GM18511 (cell line): ENCODE measurements at regions not wholly inside any gene's neighbourhood (a gene's known extent, or its start where the extent isn't known, plus 50 kb on each side); places are given as distances from the start of the nearest gene placed in this dataset.

Source experiments
- ATAC-seq: cut with Tn5 transposase; IDR thresholded peaks from one replicate; pipeline ENCODE4 v1.9.1; 2021; ENCODE audit warnings: mild to moderate bottlenecking, moderate library complexity; ENCODE audit not compliant: unreplicated experiment

DNA sequence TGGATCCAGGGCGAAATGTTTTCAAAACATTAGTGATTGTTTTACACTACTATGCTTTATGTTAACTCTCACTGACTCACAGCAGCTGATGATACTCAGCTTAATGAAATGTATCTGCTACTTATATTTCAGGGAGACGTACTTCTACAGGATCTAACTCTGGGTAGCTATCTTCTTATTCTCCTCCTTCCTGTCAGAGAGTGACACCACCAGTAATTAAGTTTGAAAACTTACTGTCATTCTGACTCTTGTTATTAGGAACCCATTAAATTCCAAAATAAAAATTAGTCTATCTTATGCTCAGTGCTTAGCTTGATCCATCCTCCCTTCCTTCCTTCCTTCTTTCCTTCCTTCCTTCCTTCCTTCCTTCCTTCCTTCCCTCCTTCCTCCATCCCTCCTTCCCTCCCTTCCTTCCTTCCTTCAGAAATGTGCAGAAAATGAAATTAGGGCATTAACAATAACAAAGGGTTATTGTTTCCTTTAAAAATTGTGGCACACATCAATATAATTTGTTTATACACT lies 441.1 kb downstream of the MEIS1 start:
- no peak for ATAC-seq

DNA sequence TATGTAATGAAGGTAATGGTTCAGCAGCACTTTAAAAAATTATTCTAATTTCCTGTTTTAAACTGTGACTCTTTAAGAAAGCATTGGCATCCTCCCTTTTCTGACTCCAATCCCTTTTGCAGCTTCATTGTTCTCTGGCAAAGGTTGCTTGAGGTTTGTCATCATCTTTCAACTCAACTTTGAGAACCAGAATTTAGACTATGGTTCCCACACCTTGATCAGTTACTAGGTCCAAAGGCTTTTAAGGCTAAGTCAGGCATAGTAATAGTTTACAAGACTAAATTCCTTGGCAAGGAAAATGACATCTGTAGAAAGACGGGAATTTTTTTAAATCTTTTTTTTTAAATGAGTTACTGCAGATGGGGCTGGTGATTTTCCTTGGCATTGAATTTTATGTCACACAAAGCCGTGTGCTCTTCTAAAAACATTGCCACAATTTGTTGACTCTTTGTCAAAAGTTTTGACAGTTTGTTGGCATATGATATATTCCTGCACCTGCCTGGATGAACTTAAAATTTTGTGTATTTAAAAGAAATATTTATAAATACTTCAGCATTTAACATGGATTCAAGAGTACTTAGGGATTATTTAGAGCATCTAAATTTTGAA lies 451.0 kb downstream of the MEIS1 start:
- no peak for ATAC-seq

DNA sequence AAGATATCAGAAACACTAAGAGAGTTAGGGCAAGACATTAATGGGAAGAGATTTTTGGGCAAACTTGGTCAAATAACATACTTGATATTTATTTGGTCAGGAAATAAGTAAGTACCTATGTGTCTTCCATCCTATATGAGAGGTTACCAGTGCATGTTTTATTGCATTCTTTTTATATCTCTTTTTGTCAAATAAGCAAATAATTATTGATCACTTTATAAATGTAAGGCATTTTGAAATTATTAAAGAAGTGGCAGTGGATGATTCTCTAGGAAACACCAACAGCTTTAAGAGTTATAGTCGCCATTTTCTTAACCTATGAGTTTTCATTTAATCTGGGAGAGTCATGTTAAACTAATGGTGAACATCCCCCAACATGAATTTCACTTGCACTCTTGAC lies 453.3 kb downstream of the MEIS1 start:
- no peak for ATAC-seq

DNA sequence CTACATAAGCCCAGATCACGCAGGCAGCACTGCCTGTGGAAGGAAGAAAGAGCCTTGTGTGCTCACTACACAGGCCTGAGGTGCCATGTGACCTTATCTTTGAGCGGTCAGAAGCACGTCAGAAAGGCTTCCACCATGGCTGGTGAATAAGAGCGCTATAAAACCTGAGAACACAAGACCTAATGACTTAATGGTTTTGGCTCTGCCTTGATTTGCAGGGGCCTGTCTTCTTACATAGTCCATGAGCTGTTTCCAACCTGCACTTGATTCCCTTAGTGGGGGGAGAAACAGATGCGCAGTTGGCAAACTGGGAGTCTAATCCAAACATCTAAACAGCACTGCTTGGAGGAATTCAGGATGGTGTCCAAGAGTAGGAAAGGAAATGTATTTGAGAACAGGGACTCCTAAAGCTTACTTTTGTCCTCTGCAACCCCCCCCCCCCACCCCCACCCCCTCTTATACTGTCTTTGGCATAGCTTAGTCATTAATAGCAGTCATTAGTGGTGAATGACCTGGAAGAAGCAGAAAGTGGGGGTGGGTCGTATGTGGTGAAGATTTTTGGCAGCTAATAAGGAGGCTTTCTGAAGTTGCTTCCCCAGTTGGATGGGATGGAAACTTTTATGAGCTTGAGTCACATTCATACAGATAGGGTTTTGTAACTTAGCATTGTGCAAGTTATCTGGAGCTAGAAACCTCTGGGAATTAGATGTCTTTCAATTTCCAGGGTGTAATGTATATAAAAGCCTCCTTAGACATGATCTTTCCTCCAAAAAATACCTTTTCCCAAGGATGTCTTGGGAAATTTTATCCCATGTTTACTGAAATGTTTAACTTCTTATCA lies 454.1 kb downstream of the MEIS1 start:
- no peak for ATAC-seq

DNA sequence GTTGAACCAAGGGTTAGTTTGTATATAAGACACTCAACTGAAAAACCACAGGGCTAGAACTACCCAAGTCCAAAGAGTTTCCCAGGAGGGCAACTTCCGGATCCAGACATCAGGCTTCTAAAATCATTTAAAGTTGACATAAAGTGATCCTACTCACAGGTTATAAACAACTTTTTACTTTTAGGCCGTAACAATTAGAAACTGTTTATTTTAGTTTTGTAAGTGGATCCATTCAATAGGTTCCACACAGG lies 454.6 kb downstream of the MEIS1 start:
- ATAC-seq, result no peak

DNA sequence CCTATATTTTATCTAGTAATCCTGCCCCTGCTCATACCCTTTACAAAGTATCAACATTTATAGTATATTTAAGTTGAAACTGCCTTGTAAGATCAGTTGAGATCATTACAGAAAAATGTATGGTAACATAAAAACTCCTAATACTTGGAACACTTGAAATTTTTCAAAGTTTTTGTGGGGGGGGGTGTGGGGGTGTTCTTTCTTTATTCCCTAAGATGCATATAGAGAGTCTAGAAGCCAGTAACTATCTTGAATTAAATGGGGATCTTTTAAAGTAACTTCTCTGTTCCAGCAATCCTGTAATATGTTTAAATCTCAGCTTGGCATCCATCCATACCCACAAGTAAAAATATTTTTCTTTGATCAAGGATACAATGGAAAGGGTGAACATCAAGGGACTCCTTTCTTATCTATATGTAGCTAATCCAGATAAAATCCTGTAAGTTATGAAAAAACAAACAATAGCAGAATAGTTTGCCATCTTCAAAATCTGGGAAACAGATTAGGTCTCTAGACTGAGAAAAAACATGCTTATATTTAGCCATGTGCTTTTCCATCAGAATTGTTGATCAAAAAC lies 455.3 kb downstream of the MEIS1 start:
- no peak for ATAC-seq

DNA sequence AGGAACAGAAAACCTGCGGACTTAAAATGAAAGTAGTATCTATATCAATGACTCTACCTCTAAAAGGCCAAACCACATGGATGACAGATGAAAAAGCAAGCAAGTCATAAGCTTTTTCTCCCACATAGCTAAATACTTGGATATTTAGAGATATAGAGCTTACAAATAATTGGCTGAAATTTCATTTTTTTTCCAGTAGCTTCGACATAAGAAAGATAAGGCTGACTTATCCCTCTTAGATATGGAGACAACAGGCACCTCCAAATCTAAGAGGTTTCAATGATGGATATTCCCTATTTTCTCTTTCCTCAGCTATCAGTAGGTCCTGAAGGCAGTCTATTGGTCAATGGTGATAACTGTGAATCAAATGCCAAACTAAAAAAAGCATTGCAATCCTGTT lies 460.3 kb downstream of the MEIS1 start:
- ATAC-seq, result no peak

DNA sequence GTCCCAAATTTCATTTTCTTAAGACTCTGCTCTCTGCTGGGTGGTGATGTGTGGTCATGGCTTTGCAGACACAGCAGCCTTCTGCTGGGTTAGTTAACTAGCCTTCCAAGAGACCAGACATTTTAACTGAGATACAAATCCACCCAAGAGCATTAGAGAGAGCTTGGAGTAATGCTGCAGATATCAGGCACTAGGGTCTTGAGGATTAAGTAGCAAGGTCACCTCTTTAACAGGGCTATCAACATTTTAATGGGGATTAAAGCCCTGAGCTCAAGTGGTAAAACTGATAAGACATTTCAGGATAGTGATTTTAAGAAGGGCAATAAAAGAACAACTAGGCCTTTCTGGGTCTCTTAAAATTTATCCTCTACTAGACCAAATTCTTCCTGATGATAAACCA lies 461.2 kb downstream of the MEIS1 start:
- no peak for ATAC-seq

DNA sequence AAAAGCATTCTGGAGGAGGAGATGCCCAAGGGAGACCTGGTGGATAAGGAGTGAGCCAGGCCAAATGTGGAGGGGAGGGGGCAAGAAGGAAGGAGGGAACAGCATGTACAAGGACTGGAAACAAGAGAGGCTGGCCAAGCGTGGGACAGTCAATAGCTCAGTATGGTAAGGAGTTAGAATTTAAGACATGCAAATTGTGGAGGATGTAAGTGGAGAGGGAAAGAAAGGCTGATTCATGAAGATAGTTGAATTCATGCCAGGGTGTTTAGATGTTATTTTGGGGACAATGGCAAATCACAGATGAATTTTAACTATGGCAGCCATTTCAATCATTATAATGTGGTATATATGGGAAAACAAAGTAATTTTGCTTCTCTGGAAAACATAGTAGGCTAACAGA lies 462.3 kb downstream of the MEIS1 start:
- ATAC-seq, result no peak

DNA sequence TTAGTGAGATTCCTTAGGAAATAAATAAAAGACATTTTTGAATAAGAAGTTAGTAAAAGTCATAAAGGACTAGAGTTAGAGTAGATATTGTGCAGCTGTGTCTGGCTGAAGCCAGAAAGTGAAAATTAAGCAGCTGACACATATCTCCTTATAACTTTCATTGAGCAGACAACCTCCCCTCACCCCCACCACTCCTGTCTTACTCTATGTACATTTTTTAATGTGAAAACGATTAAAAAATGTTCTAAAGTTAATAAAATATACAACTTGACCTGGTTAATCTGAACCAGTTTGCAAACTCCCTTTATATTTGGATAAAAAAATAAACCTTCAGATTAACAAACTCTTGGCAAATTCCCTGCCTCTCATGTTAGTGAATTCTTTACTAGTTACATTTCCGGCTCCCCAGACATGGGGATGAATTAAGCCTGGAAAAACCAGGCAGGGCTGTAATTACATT lies 462.8 kb downstream of the MEIS1 start:
- no peak for ATAC-seq

DNA sequence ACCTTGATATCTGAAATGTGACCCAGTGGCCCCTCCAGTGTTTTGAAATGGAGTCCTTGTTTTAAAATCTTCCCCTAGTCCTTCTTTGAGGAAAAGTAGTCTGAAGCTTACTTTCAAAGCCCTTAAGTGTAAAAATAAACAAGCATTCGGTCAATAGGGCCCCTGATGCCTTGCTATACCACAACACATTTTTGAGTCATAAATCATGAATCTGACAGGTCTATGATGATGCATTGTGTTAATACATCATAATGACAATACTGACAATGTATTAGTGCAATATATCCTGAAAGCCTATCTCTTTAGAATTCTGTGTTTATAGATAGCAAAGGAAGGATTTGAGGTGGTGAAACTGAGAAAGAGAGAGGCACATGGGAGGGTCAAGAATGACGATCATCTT lies 464.2 kb downstream of the MEIS1 start:
- ATAC-seq, result no peak

DNA sequence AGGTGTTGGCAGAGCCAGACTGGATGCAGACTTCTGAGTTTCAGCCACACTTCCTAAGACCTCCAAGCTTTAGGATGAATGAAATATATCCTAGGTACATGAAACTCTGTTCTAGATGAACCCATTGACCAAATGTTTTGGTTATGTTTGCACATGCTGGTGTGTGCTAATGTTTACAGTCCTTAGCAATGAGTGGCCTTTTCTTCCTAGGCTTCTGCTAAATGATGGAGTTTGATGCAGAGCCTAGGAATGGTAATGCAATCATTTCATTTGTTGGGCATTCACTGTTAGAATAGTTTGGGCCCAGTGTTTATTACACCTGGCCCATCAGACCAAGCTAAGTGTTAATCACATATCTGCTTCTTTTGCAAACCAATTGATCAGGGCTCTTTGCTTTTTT lies 464.7 kb downstream of the MEIS1 start:
- no peak for ATAC-seq

DNA sequence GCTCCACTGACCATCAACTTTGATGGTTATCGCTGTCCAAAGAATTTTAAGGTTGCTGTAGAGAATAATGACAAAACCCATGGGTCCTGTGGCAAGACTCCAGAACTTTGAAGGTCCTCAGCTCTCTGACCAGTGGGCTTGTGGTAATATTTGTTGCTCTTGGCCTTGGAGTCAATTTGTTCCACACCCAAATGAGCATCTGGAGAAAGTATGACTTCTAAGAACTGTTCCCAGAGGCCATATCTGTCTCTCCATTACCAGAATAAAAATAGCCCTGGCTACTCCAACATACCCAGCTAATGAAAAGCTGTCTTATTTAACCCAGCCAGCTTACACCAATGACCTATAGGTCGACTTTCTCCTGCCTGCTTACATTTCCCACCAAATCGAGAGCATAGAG lies 466.4 kb downstream of the MEIS1 start:
- ATAC-seq, result no peak

DNA sequence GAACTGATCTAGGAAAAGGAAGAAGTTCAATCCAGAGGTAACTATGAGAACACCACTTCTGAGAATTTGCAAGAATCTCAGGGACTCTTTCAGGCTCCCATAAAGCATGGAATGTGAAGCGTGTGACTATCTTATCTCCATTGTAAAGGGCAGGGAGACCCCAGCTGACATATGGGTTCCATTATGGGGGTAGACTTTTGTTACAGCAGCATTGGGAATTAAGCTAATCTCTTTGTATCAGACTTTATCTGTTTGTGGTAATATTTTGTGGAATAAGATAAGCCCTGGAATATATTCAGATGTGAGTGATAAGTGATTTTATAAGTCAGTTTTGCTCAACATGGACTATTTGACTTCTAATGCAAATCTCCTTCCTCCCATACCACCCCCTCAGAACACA lies 468.3 kb downstream of the MEIS1 start:
- ATAC-seq, result no peak

DNA sequence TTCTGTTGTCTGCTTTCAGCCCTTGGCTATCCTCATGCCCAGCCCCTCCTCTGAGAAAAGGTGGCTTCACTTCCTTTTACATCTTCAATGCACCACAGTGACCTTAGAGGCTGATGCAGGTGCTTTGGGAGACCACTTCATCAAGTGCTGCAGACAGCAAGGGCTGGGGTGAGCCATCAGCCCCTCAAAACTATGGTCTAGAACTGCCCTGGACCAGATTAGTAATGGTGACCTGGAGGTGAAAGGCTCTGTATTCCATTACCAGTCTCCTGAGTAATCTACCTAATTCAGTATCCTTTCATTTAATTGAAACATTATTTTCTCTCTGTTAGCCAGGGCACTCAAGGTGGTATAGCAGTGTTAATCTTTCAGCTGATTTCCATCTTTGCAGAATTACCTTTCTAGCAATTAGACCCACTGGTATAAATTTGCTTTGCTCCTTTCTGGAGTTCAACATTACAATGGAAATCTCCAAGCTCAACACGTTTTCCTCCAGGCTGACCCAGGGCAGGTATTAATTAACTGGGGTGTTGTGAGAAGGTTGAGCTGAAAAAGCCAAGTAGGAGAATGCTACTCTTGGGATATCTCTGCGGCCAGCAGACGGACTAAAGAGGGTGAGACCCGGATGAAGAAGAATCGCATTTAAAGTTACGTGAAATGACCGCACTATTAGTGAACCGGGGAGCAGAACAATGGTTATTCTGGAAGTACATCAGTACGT lies 469.0 kb downstream of the MEIS1 start:
- no peak for ATAC-seq

DNA sequence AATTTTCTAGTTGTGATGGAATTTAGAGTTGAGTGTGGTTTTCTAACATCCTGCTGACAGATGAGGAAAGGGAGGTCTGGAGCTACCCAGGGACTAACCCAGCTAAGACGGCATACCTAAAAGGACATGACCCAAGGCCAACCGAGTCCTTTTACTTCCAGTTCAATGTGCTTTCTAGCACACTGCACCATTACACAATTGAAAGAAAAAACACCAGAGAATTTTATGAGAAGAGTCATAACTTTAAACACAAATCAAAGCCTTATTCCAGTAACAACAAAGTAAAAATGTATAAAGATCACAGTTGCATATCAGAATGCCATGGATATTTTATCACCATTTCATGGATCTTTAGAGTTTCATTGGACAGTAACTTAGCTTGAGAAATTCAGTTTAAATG lies 480.3 kb downstream of the MEIS1 start:
- no peak for ATAC-seq

DNA sequence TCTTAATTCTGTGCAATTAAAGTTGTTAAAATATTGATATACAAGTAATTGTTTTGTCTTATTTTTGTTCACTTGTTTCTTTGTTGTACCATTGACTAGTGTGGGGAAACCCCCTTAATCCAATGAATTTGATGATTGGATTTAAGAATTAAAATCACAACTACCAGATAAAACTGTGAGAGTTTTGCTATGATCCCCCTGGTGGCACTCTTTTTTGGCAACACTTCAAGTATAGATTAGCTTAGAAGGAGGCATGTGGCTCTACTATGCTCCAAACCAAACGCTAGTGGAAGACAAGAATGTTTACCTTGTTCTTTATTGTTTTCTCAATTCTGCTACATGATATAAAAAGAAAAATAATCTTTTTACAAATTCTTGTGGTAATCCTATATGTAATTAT lies 477.8 kb upstream of the ETAA1 start:
- ATAC-seq, result no peak

DNA sequence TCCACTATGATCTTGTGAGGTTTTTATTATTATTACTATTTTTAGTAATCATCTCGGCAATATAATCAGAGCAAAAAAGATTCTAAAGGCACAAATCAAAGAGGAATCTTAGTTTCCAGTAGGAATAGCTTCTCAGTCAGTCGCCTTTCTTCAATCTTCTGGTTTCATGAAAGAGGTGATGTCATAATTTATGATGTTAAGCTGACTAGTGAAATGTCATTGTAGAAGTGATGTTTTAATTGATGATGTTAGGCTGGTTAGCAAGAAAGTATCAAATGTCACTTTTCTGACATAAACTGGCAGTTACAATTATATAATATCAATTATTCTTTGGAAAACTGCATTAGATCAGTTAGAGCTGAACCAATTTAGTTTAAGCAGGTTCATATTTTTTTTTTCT lies 476.7 kb upstream of the ETAA1 start:
- ATAC-seq, result no peak

DNA sequence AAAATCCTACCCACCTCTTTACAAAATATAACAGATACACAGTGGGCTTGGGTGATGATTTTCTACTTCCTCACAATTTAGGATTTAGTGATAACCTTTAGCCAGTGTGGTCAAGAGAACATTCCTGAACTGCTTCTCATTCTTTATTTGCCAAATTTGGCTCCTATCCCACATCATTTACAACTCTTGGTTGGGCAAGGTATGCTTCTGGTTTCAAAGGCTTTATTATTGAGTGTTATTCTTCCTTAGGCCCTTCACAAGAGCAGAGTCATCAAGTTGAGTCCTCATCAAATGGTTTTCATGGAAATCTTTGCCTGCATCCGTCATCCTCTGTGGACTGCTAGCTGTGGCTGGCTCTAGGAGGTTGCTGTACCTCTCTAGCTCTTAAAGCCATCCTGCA lies 472.0 kb upstream of the ETAA1 start:
- ATAC-seq, result no peak

DNA sequence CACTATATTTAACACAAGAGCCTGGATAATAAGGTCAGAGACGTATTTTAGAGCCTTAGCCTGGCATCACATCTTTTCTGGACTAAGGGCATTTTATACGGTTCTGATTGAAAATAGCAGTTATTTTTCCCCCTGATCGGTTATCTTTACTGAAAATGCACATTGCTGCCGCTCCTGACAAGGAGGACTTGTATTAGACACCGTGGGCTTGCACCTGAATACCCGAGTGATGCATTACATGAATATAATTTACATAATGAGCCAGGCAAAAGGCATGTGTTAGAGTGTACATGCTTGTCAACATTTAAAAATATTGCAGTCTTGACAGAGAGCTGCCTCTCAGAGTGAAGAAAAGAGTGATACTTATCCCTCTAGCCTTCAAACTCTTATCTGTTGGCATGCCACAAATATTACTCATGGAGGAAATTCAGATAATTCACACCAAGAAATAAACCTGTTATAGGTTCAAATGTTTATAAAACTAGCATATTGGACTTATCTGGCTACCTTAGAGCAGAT lies 470.5 kb upstream of the ETAA1 start:
- no peak for ATAC-seq

DNA sequence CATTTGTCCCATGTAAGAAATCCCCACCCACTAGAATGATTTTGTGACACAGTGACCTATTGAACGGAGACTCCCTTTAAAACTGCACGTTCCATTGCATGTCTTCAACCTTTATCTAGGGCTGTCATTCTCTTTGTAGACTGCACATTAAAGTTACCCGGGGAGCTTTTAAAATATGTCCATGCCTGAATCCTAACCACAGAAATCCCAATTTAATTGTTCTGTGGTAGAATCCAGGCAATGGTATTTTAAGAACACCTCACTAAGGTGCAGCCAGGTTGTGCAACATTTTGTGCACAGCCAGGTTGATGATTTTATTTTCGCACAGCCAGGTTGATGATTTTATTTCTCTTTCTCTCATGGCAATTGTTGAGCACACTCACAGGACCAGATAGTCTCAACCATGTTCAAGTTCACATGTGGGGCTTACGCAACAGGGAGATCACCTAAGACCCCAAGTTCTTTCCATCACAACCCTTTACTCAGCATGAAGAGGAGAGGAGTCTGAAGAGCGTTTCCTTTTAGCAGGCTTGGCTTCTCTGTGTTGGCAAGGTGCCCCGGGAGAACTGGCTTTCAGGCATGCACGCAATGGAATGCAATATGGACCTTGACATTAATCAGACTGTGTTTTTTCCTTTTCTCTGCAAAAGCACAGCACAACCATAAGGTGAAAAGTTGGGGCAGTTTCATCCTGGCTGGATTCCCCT lies 467.3 kb upstream of the ETAA1 start:
- ATAC-seq, result no peak
